ENCODE measurements at regions not wholly inside any gene's neighbourhood (a gene's known extent, or its start where the extent isn't known, plus 50 kb on each side); places are given as distances from the start of the nearest gene placed in this dataset.

DNA sequence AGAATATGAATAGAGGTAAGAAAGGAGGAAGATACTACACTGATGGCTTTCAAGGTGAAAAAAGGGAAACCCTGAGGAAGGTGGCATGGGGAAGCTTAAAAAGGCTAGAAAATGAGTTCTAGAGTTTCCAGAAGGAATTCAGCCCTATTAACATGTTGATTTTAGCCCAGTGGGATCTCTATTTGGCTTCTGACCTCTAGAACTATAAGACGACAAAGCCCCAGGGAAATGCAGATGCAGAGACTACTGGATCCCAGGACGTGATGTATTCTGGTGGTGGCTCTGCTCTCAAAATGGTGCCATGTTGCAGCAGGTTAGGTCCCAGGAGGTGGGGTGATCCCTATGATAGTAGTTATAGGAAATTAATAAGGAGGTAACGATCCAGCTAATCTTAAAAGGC, 120.4 kb downstream of the TMA16 start:
- WGBS, 2 experiments (ENCODE audit: extremely low coverage in 1 of 2, insufficient coverage in 1 of 2, insufficient read length in 1 of 2, insufficient replicate concordance in 2 of 2, low coverage in 1 of 2, low lambda C conversion rate in 2 of 2, missing lambda C conversion rate in 1 of 2): 81% methylated on average over 3 of the region's 3 CpGs; no CpG with 5 or more reads in 1 of the 2 experiments
- Histone ChIP-seq H3K23ac (ENCODE audit: insufficient read length) (no peak overlapping the region), H2BK15ac (ENCODE audit: low read length) (no peak overlapping the region), H3K18ac (ENCODE audit: extremely low read depth, low read length) (no peak overlapping the region), H2BK20ac (ENCODE audit: low read length) (no peak overlapping the region), H3K23me2 (ENCODE audit: low read depth, low read length) (no peaks in the 10 kb centered on the region), H4K5ac (ENCODE audit: insufficient read length, low read depth, low read length) (no peak overlapping the region), H4K20me1 (replicated peaks in 1 of 2; ENCODE audit: control insufficient read depth in 1 of 2, insufficient read depth in 2 of 2, low read length in 2 of 2) (no peaks in the 10 kb centered on the region), H3K27ac (ENCODE audit: low read depth, low read length) (no peak overlapping the region), H2AK5ac (ENCODE audit: low read depth, low read length) (no peak overlapping the region), H2AFZ (ENCODE audit: low read length) (no peak overlapping the region), H3K36me3 (ENCODE audit: control insufficient read depth in 2 of 4, insufficient read depth in 4 of 4, low read length in 3 of 4) (no peaks in the 10 kb centered on the region), H2BK12ac (ENCODE audit: low read depth, low read length) (no peak overlapping the region), H3K56ac (replicated peaks; ENCODE audit: insufficient read length, low read depth, low read length) (no peak overlapping the region), H3K4me2 (ENCODE audit: insufficient read depth in 1 of 2, low read depth in 2 of 2, low read length in 2 of 2) (no peak overlapping the region), H3K4me1 (replicated peaks in 1 of 4; ENCODE audit: control insufficient read depth in 3 of 4, insufficient read depth in 4 of 4, low read length in 3 of 4) (no peaks in the 10 kb centered on the region), H2BK5ac (ENCODE audit: low read depth, low read length) (no peak overlapping the region), H3K4ac (replicated peaks; ENCODE audit: insufficient read length, low read depth, low read length) (no peak overlapping the region), H3K27me3 (replicated peaks in 1 of 4; ENCODE audit: control insufficient read depth in 3 of 4, extremely low read depth in 1 of 4, insufficient read depth in 3 of 4, low read length in 3 of 4) (no peaks in the 10 kb centered on the region), H4K91ac (replicated peaks; ENCODE audit: insufficient read length, low read length) (no peak overlapping the region), H3K79me2 (ENCODE audit: control insufficient read depth in 1 of 2, insufficient read depth in 2 of 2, low read length in 2 of 2) (no peaks in the 10 kb centered on the region), H3K9me3 (ENCODE audit: insufficient read depth in 2 of 2, low read depth in 1 of 2, low read length in 1 of 2) (no peaks in the 10 kb centered on the region), H3K4me3 (ENCODE audit: extremely low read depth in 1 of 4, insufficient read depth in 2 of 4, low read depth in 3 of 4, low read length in 4 of 4) (no peak overlapping the region), H3K14ac (ENCODE audit: insufficient read length) (no peak overlapping the region), H3K79me1 (ENCODE audit: low read depth, low read length) (no peaks in the 10 kb centered on the region), H2BK120ac (replicated peaks; ENCODE audit: low read depth, low read length) (no peak overlapping the region), H4K8ac (ENCODE audit: extremely low read depth, insufficient read depth, low read length) (no peak overlapping the region), H3K9ac (replicated peaks in 1 of 4; ENCODE audit: extremely low read depth in 1 of 4, low read depth in 3 of 4, low read length in 3 of 4) (no peak overlapping the region)
- FAIRE-seq: no peak
- POLR2A ChIA-PET (ENCODE audit: partially characterized antibody): no interaction called here
- CTCF ChIA-PET (ENCODE audit: partially characterized antibody): interaction anchor here (0.6 to 2.7 kb wide), 2 partner anchors 10 to 13 kb away, joined by 4 to 7 read pairs; no protein-coding TSS in a partner anchor
- no peak for DNase-seq (ENCODE audit: low read depth in 1 of 2, low spot score in 2 of 2)
- TF ChIP-seq TAF7 (optimal IDR thresholded peaks at IDR 0.05; ENCODE audit: borderline replicate concordance, low read depth, low read length) (no peak), YY1 (IDR thresholded peaks at IDR 0.05; ENCODE audit: low read depth, low read length) (0 out of 2 replicates have a peak, but pooled peaks have one; percentile 27), CHD2 (IDR thresholded peaks at IDR 0.05; ENCODE audit: low read length) (no peak)

Measured in H1 (cell line).